NCI-H146 (cell line): ENCODE measurements at regions not wholly inside any gene's neighbourhood (a gene's known extent, or its start where the extent isn't known, plus 50 kb on each side); places are given as distances from the start of the nearest gene placed in this dataset.
"Not testable (repeated sequence)": the region's sequence is repeated elsewhere in the genome, so short reads cannot be mapped to it uniquely, and the experiment has no call there.

ENCODE experiments used
- DNase-seq: peaks from one replicate; lab custom pipeline; 2025; lab: John Stamatoyannopoulos, UW

DNA sequence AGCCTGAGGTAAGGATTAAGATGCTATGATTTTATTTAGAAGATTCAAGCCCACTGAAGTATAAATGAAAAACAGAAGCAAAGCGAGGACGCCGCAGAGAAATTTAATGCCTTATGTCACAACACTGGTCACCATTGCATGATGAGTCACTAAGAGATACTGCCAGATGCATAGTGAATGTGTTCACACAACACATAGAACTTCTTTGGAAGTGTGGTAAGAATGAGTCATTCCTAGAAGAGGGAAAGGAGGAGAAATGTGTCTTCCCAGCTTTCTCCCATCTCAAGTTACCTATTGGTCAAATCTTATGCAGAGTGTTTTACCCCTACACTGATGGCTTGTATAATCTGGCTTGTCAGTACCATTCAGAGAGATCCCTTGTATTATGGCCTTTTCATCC lies 465.3 kb upstream of the ARRDC3 start:
- DNase-seq: no peak

DNA sequence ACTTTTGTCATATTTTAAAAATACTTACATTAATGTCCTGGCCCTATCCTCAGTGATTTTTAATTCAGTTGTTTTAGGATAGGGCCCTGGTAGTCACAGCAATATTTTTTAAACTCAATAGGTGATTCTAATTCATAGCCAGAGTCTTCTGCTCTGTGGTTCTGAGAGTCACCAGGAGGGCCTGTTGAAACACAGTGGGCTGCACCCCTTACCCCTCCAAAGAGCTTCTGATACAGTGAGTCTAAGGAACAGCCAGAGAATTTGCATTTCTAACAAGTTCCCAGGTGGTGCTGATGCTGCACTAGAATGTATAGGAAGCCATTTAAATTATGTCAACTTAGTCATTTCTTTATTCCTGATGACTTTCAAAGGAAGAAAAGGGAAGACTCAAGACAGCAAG lies 458.3 kb upstream of the ARRDC3 start:
- no peak for DNase-seq

DNA sequence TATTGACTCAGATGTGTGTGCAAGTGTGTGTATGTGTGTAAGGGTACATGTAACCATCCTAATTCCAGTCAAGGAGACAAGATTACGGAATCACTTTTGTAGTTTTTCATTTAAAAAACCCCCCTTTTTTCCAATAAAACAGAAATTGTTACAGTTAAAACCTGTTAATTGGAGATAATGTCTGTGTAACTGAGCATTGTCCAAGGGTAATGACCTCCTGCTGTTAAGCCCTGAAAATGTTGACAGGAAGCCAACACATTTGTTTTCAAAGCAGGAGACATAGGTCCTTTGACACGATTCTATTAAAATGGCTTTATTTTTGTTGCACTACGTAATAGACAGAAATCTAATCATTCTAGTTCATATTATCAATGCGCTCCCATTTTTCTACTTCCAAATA lies 457.3 kb upstream of the ARRDC3 start:
- peak; percentile 3 for DNase-seq

DNA sequence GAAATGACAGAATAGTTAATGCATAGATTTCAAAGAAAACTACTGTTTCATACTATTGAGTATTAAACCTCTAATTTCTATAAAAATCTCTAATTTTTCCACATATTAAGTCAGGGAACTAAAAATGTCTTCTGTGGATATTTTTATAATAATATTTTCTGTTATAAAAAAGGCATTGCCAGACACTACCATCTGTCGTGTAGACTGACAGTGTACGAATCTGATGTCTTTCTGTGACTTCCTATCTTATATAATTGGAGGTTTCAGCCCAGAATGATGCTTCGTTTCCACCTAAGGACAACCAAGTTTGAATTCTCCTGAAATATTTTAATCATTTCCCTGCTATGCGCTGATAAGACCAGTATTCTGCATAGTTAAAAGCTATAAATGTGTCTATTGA lies 456.6 kb upstream of the ARRDC3 start:
- DNase-seq: no peak

DNA sequence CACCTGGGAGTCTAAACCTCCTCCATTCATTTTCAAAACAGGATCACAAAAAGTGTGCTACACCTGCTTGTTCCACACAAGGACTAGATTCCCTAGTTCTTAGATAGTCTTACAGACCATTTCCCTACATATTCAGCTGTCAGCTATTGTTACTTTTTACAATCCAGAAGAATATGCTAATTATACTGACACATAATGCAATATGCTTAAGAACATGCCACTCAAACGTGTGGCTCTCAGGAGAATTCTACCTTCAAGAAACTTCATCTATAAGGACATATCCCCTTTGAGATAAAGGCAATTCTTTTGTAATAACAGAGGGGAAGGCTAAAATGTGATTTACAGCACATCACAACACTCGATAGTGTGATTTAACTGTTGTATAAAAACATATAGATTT lies 456.1 kb upstream of the ARRDC3 start:
- no peak for DNase-seq

DNA sequence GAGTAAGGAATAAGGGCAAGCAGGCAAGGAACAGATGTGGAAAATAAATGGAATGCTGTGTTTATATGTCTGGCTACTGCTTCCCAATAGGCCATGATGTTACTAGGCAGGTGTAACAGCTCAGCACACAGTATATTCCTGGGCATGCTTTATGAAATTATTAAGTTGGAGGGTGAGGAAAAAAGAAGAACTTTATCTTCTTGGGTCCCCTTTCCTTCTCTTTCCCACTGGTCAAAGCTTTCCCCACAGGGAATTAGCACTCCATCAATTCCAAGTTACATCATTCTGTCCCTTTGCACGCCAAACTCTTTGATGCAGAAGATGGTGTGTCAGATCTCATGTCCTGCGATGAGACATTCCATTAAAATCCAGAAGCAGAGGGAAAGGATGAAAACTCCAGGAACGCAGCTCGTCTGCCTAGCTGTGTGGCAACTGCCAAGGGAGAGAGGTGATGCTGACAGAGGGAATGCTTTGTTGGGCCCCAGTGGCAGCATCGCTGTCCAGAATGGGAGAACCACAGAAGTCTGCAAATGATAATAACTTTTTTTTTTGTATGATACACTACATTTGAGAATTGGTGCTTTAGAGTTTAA lies 447.3 kb upstream of the ARRDC3 start:
- no peak for DNase-seq

DNA sequence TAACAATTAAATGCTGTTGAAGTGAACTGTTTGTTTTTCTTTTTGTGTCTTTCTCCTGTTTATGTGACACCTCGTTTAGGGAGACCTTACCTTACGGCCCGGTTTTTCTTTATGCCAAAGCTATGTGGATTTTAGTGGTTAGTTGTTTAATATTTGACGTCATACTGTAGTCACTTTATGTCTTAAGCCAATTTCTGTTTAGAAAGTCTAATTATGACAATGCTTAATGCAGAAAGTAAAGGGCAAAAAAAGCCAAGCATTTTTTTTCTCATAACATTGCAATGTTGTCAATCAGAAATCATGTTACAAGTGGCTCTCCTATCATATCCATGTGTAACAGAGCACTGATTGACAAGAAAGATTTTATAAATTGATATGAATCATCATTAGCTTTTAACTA lies 442.5 kb upstream of the ARRDC3 start:
- no peak for DNase-seq

DNA sequence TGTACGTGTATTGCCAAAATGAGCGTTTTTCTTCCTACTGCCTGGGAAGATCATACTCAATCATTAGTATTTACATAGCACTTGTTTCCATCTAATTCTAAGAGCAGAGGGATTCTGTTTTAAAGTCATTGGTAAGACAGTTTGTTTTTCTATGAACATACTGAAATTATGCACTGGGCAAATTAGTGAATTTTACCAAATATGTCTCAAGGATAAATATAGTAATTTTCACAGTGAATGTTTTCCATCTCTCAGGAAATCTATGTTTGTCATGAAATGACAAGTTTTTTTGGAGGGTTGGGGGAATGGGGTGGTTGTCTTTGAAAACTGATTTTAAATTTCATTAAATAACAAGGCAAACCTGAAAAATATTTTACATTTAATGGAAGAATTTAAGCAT lies 441.3 kb upstream of the ARRDC3 start:
- no peak for DNase-seq

DNA sequence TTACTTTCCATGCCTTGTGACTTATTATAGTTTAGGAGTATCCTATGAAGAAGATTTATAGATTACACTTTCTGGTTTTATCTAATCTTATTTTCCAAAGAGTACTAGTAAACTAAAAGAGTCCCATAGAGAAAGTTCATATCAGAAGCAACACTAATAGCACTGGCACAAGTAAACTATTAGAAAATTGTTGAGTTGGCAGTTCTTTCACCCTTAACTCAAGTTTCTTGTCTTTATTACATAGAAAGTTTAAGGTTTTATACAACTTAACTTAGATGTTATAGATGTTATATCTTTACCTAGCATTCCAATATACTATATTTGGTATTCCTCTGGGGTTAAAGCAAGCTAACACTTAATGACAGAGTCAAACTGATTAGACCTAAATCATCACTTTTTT lies 437.8 kb upstream of the ARRDC3 start:
- DNase-seq: no peak

DNA sequence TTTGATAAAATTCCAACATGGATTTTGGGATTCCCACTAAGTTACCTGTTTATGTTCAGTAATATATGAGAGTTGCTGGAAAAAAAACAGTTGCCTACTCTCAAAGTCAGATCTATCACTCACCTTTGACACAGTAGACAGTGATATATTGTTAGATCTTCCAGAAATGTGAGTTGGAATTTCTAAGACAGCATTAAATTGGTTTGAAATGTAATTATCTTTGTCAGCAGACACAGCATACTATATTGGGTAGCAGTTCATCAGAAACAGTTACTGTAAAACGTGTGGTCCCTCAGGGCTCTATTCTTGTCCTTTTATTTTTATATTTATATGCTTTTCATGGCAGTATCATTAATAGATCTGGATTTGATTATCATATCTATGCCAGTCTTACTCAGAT lies 433.6 kb upstream of the ARRDC3 start:
- DNase-seq: no peak

DNA sequence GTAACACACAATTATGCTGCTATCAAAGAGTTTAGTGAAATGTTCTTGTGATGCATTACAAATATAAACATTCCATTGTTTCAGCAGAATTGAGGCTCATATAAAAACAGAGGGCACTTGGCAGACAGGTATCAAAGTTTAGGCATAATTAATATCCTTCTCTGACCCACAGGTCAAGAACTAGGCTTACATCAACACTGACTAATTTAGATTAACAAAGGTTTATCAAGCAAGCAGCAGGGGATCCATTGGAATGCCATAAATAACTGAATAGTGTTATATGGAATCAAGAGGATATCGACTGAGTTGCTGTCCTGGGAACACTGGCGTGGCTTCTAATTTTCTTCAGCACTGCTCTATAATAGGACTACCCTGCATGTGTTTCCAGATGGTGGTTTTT lies 414.5 kb upstream of the ARRDC3 start:
- DNase-seq: no peak

DNA sequence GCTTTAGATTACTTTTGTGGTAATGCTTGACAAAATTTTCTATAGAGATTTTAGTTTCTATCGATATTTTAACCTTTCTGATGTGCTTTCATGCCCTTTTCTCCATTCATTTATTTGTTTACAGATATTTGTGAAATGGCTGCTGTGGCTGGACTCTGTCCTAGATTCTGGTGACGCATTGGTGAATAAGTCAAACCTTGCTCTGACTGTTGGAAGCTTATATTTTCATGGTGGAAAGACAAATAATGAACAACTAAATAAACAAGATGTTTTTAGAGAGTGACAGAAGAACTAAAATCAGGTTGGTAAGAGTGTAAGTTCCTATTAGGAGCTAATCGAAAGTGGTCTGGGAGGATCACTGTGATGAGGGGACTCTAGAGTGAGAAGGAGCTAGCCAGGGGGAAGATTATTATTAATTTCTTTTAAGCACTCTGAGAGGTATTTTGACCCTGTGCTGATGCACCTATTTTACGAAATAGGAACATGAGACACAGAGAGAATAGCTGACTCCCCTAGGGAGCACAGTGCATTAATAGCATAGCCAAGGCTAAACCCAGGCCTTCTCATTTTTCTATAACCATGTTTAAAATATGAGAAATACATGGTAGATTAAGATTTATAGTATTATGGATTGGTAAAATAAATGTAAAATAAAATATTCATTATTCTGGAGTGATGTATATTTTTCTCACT lies 411.9 kb upstream of the ARRDC3 start:
- DNase-seq: no peak

DNA sequence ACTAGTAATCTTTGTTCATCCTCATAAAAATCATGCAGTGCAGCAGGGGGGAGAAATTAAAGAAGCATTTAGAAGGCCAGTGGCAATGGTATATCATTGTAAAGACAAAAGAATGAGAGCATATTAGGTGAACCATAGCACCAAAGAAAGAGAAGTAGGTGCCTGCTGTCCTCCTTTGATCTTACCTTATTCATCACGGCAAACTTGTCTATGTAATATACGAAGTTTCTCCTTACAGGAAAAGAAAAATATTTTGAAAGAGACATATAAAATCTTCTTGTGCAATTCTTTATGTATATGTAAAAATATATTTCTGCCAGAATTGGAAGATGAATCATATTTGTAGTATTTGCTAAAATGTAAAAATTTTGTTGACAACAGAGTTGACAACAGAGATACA lies 411.3 kb upstream of the ARRDC3 start:
- DNase-seq: no peak

DNA sequence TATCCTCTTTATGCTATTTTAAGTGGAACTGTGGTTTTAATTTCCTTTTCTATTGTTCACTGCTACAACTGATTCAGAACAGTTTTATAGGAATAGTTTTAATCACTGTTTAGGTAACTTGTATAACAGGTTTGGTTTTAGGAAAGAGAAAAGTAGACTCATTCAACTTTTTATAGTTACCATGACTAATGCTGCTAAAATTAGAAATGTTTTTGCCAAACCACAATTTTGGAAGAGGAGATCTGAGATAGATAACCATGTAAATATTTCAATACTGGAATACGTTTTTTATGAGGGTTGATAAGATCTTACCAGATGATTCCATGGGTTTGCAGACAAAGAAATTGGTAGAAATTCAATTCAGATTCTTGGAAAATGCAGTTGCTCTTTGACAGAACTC lies 404.6 kb upstream of the ARRDC3 start:
- no peak for DNase-seq

DNA sequence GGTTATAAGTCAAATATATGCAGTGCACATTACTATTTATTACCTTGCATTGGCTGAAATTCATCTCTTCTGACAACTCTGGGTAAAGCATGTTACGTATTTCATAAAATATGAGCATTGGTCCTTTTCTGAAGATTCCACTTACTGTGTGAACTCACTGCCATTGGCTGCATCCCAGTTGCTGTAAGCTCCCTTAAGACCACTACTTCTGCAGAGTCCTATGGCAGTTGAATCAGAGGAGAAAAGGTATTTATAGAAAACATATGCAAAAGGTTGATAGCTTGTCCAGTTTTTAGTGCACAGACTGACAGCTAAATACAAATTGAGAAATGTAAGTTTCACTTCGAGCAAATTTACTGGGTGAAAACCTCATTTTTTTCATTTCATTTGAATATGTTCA lies 394.6 kb upstream of the ARRDC3 start:
- no peak for DNase-seq

DNA sequence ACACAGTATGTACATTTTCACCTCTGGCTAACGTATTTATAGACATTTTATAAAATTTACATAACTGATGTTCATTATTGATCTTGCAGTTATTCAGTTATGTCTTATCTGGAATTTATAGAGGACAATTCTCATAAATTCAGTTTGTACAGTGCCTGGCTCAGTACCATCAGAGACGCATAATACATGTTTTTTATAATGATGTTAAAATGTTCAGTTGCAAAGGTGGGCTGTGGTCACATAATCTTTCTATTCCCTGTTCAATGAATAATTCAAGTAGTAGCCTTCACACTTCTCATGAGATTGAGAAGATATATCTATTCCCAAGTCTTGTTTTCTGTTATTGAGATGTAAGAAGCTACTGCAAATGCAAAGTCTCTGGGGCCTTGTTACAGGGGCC lies 393.1 kb upstream of the ARRDC3 start:
- no peak for DNase-seq

DNA sequence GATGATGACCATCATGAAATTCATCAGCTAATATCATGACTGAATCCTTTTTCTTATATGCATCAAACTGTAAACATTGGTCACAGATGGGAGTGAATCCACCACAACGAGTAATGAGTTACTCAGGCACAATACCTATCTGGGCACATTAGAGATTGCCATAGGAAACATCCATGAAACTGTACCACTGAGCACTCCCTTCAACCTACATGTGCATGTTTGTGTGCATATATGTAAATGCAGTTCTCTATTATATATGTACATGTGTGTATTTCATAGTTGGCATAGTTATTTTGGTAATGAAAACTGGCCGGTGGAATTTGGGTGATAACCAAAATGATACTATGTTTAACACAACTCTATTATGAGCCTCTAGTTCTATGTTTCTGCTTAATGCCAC lies 387.3 kb upstream of the ARRDC3 start:
- DNase-seq: no peak

DNA sequence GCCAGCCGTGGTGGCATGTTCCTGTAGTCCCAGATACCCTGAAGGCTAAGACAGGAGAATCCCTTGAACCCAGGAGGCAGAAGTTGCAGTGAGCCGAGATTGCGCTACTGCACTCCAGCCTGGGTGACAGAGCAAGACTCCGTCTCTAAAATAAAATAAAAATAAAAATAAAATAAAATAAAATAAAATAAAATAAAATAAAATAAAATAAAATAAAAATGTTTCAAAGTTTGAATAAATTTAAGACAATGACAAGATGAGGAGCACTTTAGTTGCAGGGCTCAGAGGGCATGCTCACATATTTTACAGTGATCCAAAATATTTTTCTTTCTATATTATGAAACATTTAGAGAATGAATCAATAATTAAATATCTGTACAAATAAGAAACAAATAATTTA lies 374.3 kb upstream of the ARRDC3 start:
- not testable (repeated sequence) for DNase-seq

DNA sequence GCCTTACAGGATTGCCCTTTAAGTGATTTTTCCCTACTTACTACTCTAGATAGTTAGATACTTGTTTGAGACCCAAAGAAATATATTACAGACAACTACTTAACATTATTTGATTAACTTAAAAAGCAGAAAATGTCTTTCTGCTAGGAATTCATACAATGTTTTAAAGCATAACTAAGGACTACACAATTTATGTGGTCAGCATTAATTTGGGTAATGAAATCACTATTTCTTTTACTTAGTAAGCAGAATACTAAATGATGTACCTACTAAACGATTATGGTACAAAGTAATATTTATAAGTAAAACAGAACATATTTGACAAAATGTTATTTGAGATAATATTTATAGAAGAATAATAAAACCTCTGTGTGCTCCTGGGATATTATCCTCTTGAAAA lies 371.9 kb upstream of the ARRDC3 start:
- DNase-seq: no peak

DNA sequence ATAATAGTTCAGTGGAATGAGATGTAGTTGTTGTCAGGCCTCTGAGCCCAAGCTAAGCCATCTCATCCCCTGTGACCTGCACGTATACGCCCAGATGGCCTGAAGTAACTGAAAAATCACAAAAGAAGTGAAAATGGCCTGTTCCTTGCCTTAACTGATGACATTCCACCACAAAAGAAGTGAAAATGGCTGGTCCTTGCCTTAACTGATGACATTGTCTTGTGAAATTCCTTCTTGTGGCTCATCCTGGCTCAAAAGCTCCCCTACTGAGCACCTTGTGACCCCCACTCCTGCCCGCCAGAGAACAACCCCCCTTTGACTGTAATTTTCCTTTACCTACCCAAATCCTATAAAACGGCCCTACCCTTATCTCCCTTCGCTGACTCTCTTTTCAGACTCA lies 361.4 kb upstream of the ARRDC3 start:
- DNase-seq: not testable (repeated sequence)

DNA sequence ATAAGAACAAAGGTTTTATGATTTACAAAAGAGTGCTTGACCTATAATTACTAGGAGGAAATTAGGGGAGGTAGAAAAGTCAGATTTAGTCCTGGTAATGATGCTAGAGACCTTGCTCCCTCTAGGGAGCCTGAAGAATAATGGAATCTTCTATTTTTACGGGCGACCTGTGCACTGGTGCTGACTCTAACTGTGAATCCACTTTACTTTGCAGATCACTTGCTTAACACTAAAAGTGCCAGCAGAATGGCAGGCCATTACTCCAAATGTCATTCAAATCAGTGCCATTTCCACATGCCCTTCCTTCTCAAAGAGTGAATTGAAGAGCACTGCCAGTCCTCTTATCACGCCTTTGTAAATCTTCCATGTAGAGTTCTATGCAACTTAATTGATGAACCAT lies 359.4 kb upstream of the ARRDC3 start:
- DNase-seq: no peak

DNA sequence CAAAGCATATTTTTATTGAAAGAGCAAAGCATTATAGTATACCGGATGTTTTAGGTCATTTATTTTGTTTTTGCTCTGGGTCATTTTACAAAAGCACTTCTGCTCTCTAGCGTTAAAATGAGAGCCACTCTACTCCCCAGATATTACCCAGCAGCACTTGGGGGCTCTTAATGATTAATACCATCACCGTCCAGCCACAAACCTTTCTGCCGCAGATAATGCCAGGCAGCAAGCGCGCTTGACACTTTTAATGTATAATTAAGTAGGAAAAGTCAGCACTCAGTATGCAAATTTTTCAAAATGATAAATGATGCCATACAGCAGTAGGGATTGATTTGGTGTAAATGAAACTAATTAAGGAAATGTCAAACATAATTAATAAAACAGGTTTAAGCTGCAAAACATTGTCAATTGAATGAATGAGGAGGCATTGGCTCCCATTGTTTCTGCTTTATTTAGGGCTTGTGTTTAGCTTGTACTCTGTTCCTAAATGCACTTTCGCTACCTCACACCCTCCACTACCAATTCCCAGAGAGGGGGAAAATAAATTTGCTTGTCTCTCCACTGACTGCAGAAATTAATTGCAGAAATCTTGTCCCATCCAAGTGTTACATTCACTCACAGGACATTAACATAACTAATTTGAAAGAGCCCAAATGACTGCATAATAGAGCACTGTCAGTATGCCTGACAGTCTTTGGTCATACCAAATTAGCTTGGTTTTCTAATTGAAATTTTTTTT lies 358.8 kb upstream of the ARRDC3 start:
- DNase-seq: no peak

DNA sequence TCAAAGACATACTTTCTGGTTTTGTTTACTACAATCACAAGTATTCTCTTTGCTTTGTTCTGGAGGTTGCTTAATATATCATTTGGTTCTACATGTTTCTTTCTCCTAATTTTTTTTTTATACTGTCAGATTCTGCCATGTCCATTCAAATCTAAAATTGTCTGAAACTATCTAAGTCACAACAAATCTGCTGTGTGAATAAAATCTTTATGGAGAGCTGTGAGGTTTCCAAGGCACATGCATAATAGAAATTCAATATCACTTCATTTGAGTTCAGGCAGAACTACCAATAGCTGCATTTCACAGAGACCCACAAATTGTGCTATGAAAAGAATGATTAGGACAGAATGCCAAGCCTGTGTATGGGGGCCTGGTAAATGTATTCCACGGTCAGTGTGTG lies 346.9 kb upstream of the ARRDC3 start:
- DNase-seq: no peak

DNA sequence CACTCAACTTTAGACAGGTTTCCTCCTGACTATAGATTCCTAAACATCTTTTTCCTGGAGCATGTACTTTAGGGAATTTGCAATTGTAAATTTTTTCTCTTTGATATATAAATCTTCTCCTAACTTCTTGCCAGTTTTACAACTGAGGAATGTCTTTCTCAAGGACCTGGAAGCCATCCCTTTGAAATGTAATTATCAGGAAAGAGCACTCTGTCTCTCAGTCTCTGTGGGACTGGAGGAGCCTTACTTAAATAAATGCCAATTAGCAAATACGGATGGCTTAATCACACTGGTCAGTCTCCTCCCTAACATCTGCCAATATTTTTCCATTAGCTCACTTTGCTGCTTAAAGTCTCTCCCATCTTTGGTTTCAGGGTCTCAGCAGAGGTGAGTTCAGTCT lies 344.3 kb upstream of the ARRDC3 start:
- DNase-seq: no peak
